Cardiac muscle cell (in vitro differentiated cells and primary cell): ENCODE measurements at regions not wholly inside any gene's neighbourhood (a gene's known extent, or its start where the extent isn't known, plus 50 kb on each side); places are given as distances from the start of the nearest gene placed in this dataset.

Experiments used
- DNase-seq, 2 donors: peaks; one replicate each; pipeline versions ENCODE4 v3.0.0 to v3.0.0-alpha.2; 2010 to 2017; ENCODE audit warnings: low read depth in 1 of 2, low spot score in 1 of 2
- H3K27ac ChIP-seq: fragments of 200-600 bp; sonication (generic); 2 replicates; pipeline ENCODE4 v1.5.1; 2016
- H3K27me3 ChIP-seq: fragments of 200-600 bp; sonication (generic); 2 replicates; pipeline ENCODE4 v1.6.0; 2016; ENCODE audit warnings: control low read depth
- H3K36me3 ChIP-seq: fragments of 200-600 bp; sonication (generic); 2 replicates; pipeline ENCODE4 v1.5.1; 2016; ENCODE audit warnings: control low read depth
- H3K4me1 ChIP-seq: fragments of 200-600 bp; sonication (generic); 2 replicates; pipeline ENCODE4 v1.8.1; 2017; ENCODE audit warnings: low read depth, mild to moderate bottlenecking, mixed run types
- H3K4me3 ChIP-seq: fragments of 200-600 bp; sonication (generic); 2 replicates; pipeline ENCODE4 v1.5.1; 2016; ENCODE audit warnings: mild to moderate bottlenecking
- H3K9me3 ChIP-seq: fragments of 200-600 bp; sonication (generic); 2 replicates; pipeline ENCODE4 v1.5.1; 2017; ENCODE audit warnings: low read depth, mild to moderate bottlenecking, control low read depth
- CTCF ChIP-seq: IDR thresholded peaks from 2 replicates; pipeline ENCODE4 v1.5.1; 2012; ENCODE audit warnings: low read depth, mild to moderate bottlenecking, low read length

- H3K27ac ChIP-seq, result no peak overlapping the region
- no peaks in the 10 kb centered on the region for H3K36me3 ChIP-seq
- no peaks in the 10 kb centered on the region for H3K4me1 ChIP-seq
- TF ChIP-seq CTCF, result no peak
- H3K9me3 ChIP-seq, result no peaks in the 10 kb centered on the region
- no peak for DNase-seq
- peaks cover 2% of the 10 kb centered on the region for H3K27me3 ChIP-seq
- no peak overlapping the region for H3K4me3 ChIP-seq
These were observed 161.3 kb upstream of the TMCC3 start for GRCh38 chr12:94811611-94812010.

GRCh38 chr12:94807951-94808350, 157.6 kb upstream of the TMCC3 start:
- no peak for TF ChIP-seq CTCF
- H3K4me3 ChIP-seq, result no peak overlapping the region
- DNase-seq, result no peak
- no peaks in the 10 kb centered on the region for H3K9me3 ChIP-seq
- no peak overlapping the region for H3K27ac ChIP-seq
- no peaks in the 10 kb centered on the region for H3K4me1 ChIP-seq
- peaks cover 4% of the 10 kb centered on the region for H3K27me3 ChIP-seq
- no peaks in the 10 kb centered on the region for H3K36me3 ChIP-seq

- TF ChIP-seq CTCF, result no peak
- peaks cover 5% of the 10 kb centered on the region for H3K27me3 ChIP-seq
- H3K4me3 ChIP-seq, result no peak overlapping the region
- H3K9me3 ChIP-seq, result no peaks in the 10 kb centered on the region
- no peak overlapping the region for H3K27ac ChIP-seq
- no peaks in the 10 kb centered on the region for H3K4me1 ChIP-seq
- DNase-seq, result no peak
- H3K36me3 ChIP-seq, result no peaks in the 10 kb centered on the region
These were observed 156.3 kb upstream of the TMCC3 start for GRCh38 chr12:94806617-94807016.

- Histone ChIP-seq H3K4me1 (no peaks in the 10 kb centered on the region), H3K27me3 (peaks cover 5% of the 10 kb centered on the region), H3K4me3 (no peak overlapping the region), H3K36me3 (no peaks in the 10 kb centered on the region), H3K9me3 (no peaks in the 10 kb centered on the region), H3K27ac (no peak overlapping the region)
- TF ChIP-seq CTCF, result no peak
- DNase-seq, result peak in 1 of 2 donors; percentile 93
These were observed 155.6 kb upstream of the TMCC3 start for GRCh38 chr12:94805749-94806529.

GRCh38 chr12:94803939-94804338, 153.6 kb upstream of the TMCC3 start:
- H3K4me3 ChIP-seq, result no peak overlapping the region
- H3K36me3 ChIP-seq, result no peaks in the 10 kb centered on the region
- peaks cover 5% of the 10 kb centered on the region for H3K27me3 ChIP-seq
- H3K27ac ChIP-seq, result no peak overlapping the region
- no peaks in the 10 kb centered on the region for H3K9me3 ChIP-seq
- no peak for TF ChIP-seq CTCF
- H3K4me1 ChIP-seq, result no peaks in the 10 kb centered on the region
- DNase-seq, result no peak
